Body of pancreas (tissue), 4 donors: ENCODE measurements at regions not wholly inside any gene's neighbourhood (a gene's known extent, or its start where the extent isn't known, plus 50 kb on each side); places are given as distances from the start of the nearest gene placed in this dataset.

Experiments used
- CTCF ChIP-seq, 7 experiments: fragments of 450-650 bp in 4 of 7; fragments of 200-600 bp in 3 of 7; sonication (generic) in 3 of 7; IDR thresholded peaks; one replicate each; pipeline ENCODE4 v1.5.1; 2016 to 2019; ENCODE audit warnings: antibody characterized with exemption in 7 of 7
- POLR2A ChIP-seq, 3 donors: fragments of 450-650 bp; IDR thresholded peaks; one replicate each; pipeline ENCODE4 v1.6.1; 2016; ENCODE audit warnings: antibody characterized with exemption in 3 of 3, mild to moderate bottlenecking in 2 of 3

- TF ChIP-seq CTCF (IDR thresholded peaks at IDR 0.05) (no peak), POLR2A (IDR thresholded peaks at IDR 0.05) (no peak)
Observed at GRCh38 chr4:117239434-117239833, 154.1 kb upstream of the TRAM1L1 start.
